SK-N-SH treated with all-trans-retinoic acid at 6 μM for 48 hours (cell line): ENCODE measurements at regions not wholly inside any gene's neighbourhood (a gene's known extent, or its start where the extent isn't known, plus 50 kb on each side); places are given as distances from the start of the nearest gene placed in this dataset.
A peak's percentile ranks its signal among the peaks of the same experiment; 100 is the strongest.

ENCODE experiments used
- ATAC-seq: fragments of 200-7000 bp; cut with Tn5 transposase; 3 replicates; pipeline ENCODE4 v1.9.1; 2020; ENCODE audit warnings: mild to moderate bottlenecking, moderate library complexity
- BACH2 ChIP-seq: fragments of 250-450 bp; sonication (Bioruptor Pico); IDR thresholded peaks from 2 replicates; pipeline ENCODE4 v1.9.0; 2021; ENCODE audit warnings: mild to moderate bottlenecking, borderline replicate concordance
- CSDC2 ChIP-seq: fragments of 250-450 bp; sonication (Bioruptor Pico); IDR thresholded peaks from 2 replicates; pipeline ENCODE4 v1.5.0; 2020; ENCODE audit warnings: mild to moderate bottlenecking, moderate library complexity
- ESRRG ChIP-seq: fragments of 250-450 bp; sonication (Bioruptor Pico); IDR thresholded peaks from 2 replicates; pipeline ENCODE4 v1.6.1; 2021; ENCODE audit warnings: mild to moderate bottlenecking
- GLIS3 ChIP-seq: fragments of 250-450 bp; sonication (Bioruptor Pico); IDR thresholded peaks from 2 replicates; pipeline ENCODE4 v1.5.0; 2020; ENCODE audit warnings: mild to moderate bottlenecking, moderate library complexity
- ISL1 ChIP-seq: fragments of 250-450 bp; sonication (Bioruptor Pico); IDR thresholded peaks from 2 replicates; pipeline ENCODE4 v2.1.2; 2022; ENCODE audit warnings: mild to moderate bottlenecking, moderate library complexity
- OSR1 ChIP-seq: fragments of 250-450 bp; sonication (Bioruptor Pico); IDR thresholded peaks from 2 replicates; pipeline ENCODE4 v1.8.0; 2022; ENCODE audit warnings: moderate library complexity, mild to moderate bottlenecking, inconsistent platforms
- PPARA ChIP-seq: fragments of 250-450 bp; sonication (Bioruptor Pico); IDR thresholded peaks from 2 replicates; pipeline ENCODE4 v1.5.0; 2020; ENCODE audit warnings: mild to moderate bottlenecking, borderline replicate concordance
- RARB ChIP-seq: fragments of 250-450 bp; sonication (Bioruptor Pico); IDR thresholded peaks from 2 replicates; pipeline ENCODE4 v1.8.0; 2021; ENCODE audit warnings: mild to moderate bottlenecking, moderate library complexity
- SNAI2 ChIP-seq: fragments of 250-450 bp; sonication (Bioruptor Pico); IDR thresholded peaks from 2 replicates; pipeline ENCODE4 v1.5.0; 2020; ENCODE audit warnings: mild to moderate bottlenecking, moderate library complexity
- TCF4 ChIP-seq: fragments of 250-450 bp; sonication (Bioruptor Pico); IDR thresholded peaks from 2 replicates; pipeline ENCODE4 v1.8.0; 2021; ENCODE audit warnings: mild to moderate bottlenecking, moderate library complexity, borderline replicate concordance
- TOX ChIP-seq: fragments of 250-450 bp; sonication (Bioruptor Pico); IDR thresholded peaks from 2 replicates; pipeline ENCODE4 v1.8.0; 2021; ENCODE audit warnings: mild to moderate bottlenecking, moderate library complexity, borderline replicate concordance
- ZFP3 ChIP-seq: fragments of 250-450 bp; sonication (Bioruptor Pico); IDR thresholded peaks from 2 replicates; pipeline ENCODE4 v1.5.0; 2020; ENCODE audit warnings: mild to moderate bottlenecking, moderate library complexity
- ZNF565 ChIP-seq: fragments of 450-650 bp; formaldehyde crosslinking; conservative IDR thresholded peaks from 2 replicates; pipeline ENCODE4 v1.5.0; 2020; ENCODE audit warnings: low read depth, mild to moderate bottlenecking, moderate library complexity
- ZNF70 ChIP-seq: fragments of 450-650 bp; formaldehyde crosslinking; IDR thresholded peaks from 2 replicates; pipeline ENCODE4 v1.5.0; 2020; ENCODE audit warnings: mild to moderate bottlenecking, moderate library complexity
- ZNF8 ChIP-seq: fragments of 450-650 bp; formaldehyde crosslinking; IDR thresholded peaks from 2 replicates; pipeline ENCODE4 v1.5.0; 2020; ENCODE audit warnings: mild to moderate bottlenecking, moderate library complexity
- TF ChIP-seq, protein P1 (sequence below): fragments of 250-450 bp; sonication (Bioruptor Pico); IDR thresholded peaks from 2 replicates; pipeline ENCODE4 v1.5.0; 2020; ENCODE audit warnings: mild to moderate bottlenecking, moderate library complexity
- TF ChIP-seq, protein P2 (sequence below): fragments of 250-450 bp; sonication (Bioruptor Pico); IDR thresholded peaks from 2 replicates; pipeline ENCODE4 v1.5.1; 2020; ENCODE audit warnings: low read depth, mild to moderate bottlenecking, moderate library complexity
- TF ChIP-seq, protein P3 (sequence below): fragments of 250-450 bp; sonication (Bioruptor Pico); IDR thresholded peaks from 2 replicates; pipeline ENCODE4 v1.8.0; 2020; ENCODE audit warnings: mild to moderate bottlenecking, moderate library complexity, borderline replicate concordance
- TF ChIP-seq, protein P4 (sequence below): fragments of 250-450 bp; sonication (Bioruptor Pico); IDR thresholded peaks from 2 replicates; pipeline ENCODE4 v1.5.1; 2021; ENCODE audit warnings: mild to moderate bottlenecking, moderate library complexity
- TF ChIP-seq, protein P5 (sequence below): fragments of 250-450 bp; sonication (Bioruptor Pico); IDR thresholded peaks from 2 replicates; pipeline ENCODE4 v1.8.0; 2021; ENCODE audit warnings: low read depth, mild to moderate bottlenecking, moderate library complexity, borderline replicate concordance

DNA sequence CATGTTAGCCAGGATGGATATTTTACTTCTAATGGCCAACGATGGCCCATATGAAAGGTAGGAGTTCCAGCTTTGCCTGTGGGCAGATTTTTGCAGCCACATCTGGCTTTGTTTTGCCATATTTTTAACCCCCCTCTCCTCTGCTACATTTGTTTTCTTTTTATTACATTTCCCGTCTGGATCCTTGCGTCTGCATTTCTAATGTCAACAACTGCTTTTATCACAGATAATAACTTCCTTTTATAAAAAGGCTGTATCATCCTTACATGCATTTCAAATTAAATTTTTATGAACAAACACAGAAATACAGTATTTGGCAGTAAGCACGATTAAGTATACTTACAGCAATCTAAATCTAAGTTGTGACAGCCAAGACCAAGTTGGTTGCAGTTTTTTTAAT, 156.0 kb downstream of the BAMBI start:
- TF ChIP-seq ESRRG (0 out of 2 replicates have a peak, but pooled peaks have one; percentile 29), TOX (no peak), ZFP3 (no peak; the same call in 1 of the 2 replicates), PPARA (CRISPR knock-in tag) (no peak), GLIS3 (CRISPR knock-in tag) (no peak), TCF4 (CRISPR knock-in tag) (peak; percentile 97), ZNF70 (CRISPR knock-in tag) (no peak), RARB (no peak), BACH2 (CRISPR knock-in tag) (peak; percentile 64; the same call in 1 of the 2 replicates), SNAI2 (CRISPR knock-in tag) (no peak), ZNF8 (CRISPR knock-in tag) (no peak), ZNF565 (CRISPR knock-in tag) (no peak), ISL1 (CRISPR knock-in tag) (peak; percentile 53), CSDC2 (no peak)
- TF ChIP-seq, protein P1, sequence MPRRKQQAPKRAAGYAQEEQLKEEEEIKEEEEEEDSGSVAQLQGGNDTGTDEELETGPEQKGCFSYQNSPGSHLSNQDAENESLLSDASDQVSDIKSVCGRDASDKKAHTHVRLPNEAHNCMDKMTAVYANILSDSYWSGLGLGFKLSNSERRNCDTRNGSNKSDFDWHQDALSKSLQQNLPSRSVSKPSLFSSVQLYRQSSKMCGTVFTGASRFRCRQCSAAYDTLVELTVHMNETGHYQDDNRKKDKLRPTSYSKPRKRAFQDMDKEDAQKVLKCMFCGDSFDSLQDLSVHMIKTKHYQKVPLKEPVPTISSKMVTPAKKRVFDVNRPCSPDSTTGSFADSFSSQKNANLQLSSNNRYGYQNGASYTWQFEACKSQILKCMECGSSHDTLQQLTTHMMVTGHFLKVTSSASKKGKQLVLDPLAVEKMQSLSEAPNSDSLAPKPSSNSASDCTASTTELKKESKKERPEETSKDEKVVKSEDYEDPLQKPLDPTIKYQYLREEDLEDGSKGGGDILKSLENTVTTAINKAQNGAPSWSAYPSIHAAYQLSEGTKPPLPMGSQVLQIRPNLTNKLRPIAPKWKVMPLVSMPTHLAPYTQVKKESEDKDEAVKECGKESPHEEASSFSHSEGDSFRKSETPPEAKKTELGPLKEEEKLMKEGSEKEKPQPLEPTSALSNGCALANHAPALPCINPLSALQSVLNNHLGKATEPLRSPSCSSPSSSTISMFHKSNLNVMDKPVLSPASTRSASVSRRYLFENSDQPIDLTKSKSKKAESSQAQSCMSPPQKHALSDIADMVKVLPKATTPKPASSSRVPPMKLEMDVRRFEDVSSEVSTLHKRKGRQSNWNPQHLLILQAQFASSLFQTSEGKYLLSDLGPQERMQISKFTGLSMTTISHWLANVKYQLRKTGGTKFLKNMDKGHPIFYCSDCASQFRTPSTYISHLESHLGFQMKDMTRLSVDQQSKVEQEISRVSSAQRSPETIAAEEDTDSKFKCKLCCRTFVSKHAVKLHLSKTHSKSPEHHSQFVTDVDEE (CRISPR knock-in tag) = peak; percentile 86
- TF ChIP-seq, protein P2, sequence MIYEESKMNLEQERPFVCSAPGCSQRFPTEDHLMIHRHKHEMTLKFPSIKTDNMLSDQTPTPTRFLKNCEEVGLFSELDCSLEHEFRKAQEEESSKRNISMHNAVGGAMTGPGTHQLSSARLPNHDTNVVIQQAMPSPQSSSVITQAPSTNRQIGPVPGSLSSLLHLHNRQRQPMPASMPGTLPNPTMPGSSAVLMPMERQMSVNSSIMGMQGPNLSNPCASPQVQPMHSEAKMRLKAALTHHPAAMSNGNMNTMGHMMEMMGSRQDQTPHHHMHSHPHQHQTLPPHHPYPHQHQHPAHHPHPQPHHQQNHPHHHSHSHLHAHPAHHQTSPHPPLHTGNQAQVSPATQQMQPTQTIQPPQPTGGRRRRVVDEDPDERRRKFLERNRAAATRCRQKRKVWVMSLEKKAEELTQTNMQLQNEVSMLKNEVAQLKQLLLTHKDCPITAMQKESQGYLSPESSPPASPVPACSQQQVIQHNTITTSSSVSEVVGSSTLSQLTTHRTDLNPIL (CRISPR knock-in tag) = no peak
- TF ChIP-seq, protein P3, sequence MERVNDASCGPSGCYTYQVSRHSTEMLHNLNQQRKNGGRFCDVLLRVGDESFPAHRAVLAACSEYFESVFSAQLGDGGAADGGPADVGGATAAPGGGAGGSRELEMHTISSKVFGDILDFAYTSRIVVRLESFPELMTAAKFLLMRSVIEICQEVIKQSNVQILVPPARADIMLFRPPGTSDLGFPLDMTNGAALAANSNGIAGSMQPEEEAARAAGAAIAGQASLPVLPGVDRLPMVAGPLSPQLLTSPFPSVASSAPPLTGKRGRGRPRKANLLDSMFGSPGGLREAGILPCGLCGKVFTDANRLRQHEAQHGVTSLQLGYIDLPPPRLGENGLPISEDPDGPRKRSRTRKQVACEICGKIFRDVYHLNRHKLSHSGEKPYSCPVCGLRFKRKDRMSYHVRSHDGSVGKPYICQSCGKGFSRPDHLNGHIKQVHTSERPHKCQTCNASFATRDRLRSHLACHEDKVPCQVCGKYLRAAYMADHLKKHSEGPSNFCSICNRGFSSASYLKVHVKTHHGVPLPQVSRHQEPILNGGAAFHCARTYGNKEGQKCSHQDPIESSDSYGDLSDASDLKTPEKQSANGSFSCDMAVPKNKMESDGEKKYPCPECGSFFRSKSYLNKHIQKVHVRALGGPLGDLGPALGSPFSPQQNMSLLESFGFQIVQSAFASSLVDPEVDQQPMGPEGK = no peak
- TF ChIP-seq, protein P4, sequence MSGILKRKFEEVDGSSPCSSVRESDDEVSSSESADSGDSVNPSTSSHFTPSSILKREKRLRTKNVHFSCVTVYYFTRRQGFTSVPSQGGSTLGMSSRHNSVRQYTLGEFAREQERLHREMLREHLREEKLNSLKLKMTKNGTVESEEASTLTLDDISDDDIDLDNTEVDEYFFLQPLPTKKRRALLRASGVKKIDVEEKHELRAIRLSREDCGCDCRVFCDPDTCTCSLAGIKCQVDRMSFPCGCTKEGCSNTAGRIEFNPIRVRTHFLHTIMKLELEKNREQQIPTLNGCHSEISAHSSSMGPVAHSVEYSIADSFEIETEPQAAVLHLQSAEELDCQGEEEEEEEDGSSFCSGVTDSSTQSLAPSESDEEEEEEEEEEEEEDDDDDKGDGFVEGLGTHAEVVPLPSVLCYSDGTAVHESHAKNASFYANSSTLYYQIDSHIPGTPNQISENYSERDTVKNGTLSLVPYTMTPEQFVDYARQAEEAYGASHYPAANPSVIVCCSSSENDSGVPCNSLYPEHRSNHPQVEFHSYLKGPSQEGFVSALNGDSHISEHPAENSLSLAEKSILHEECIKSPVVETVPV (CRISPR knock-in tag) = 0 out of 2 replicates have a peak, but pooled peaks have one; percentile 53
- TF ChIP-seq, all 23 proteins: peak for 6
- peak; percentile 55; the same call in 2 of the 3 replicates for ATAC-seq

DNA sequence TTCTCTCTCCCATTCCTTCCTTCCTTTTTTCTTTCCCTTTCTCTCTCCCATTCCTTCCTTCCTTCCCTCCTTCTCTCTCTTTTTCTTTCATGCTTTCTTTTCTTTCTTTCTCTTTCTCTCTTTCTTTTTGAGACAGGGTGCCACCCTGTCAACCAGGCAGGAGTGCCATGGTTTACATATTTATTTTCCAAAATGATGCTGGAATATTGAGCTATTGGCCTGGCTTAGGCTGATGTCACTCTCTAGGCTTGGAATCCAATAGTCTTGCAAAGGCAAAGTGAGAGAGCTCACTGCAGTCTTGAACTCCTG, 159.1 kb downstream of the BAMBI start:
- TF ChIP-seq ZFP3 (no peak), GLIS3 (CRISPR knock-in tag) (no peak), PPARA (CRISPR knock-in tag) (no peak), BACH2 (CRISPR knock-in tag) (no peak), SNAI2 (CRISPR knock-in tag) (no peak), OSR1 (CRISPR knock-in tag) (no peak), RARB (no peak)
- TF ChIP-seq, protein P4 (CRISPR knock-in tag) = no peak
- TF ChIP-seq, protein P5, sequence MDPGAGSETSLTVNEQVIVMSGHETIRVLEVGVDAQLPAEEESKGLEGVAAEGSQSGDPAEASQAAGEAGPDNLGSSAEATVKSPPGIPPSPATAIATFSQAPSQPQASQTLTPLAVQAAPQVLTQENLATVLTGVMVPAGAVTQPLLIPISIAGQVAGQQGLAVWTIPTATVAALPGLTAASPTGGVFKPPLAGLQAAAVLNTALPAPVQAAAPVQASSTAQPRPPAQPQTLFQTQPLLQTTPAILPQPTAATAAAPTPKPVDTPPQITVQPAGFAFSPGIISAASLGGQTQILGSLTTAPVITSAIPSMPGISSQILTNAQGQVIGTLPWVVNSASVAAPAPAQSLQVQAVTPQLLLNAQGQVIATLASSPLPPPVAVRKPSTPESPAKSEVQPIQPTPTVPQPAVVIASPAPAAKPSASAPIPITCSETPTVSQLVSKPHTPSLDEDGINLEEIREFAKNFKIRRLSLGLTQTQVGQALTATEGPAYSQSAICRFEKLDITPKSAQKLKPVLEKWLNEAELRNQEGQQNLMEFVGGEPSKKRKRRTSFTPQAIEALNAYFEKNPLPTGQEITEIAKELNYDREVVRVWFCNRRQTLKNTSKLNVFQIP (CRISPR knock-in tag) = no peak
- no peak for ATAC-seq
